ENCODE measurements at regions not wholly inside any gene's neighbourhood (a gene's known extent, or its start where the extent isn't known, plus 50 kb on each side); places are given as distances from the start of the nearest gene placed in this dataset.

- H3K9me3 Mint-ChIP-seq: peaks cover 9% of the 10 kb centered on the region
- no peak overlapping the region for H3K27ac Mint-ChIP-seq
Measured at GRCh38 chr12:28830491-28830890, 318.6 kb upstream of the FAR2 start.

GRCh38 chr12:28844718-28845117 lies 304.4 kb upstream of the FAR2 start:
- Mint-ChIP-seq H3K27ac (no peak overlapping the region), H3K4me1 (no peaks in the 10 kb centered on the region), H3K36me3 (ENCODE audit: low read depth) (no peaks in the 10 kb centered on the region), H3K27me3 (ENCODE audit: low read depth, poor library complexity) (no peaks in the 10 kb centered on the region), H3K9me3 (no peaks in the 10 kb centered on the region), H3K4me3 (no peak overlapping the region)
- DNase-seq: no peak
- no peak for TF ChIP-seq CTCF (IDR thresholded peaks at IDR 0.05)

More at GRCh38 chr12:28830491-28830890, 318.6 kb upstream of the FAR2 start:
- no peaks in the 10 kb centered on the region for H3K27me3 Mint-ChIP-seq (ENCODE audit: low read depth, poor library complexity)
- H3K4me1 Mint-ChIP-seq: peaks cover 12% of the 10 kb centered on the region
- no peak for TF ChIP-seq CTCF (IDR thresholded peaks at IDR 0.05)
- H3K4me3 Mint-ChIP-seq: no peak overlapping the region
- DNase-seq: no peak
- H3K36me3 Mint-ChIP-seq (ENCODE audit: low read depth): no peaks in the 10 kb centered on the region

GRCh38 chr12:28851781-28852180 lies 297.3 kb upstream of the FAR2 start:
- Mint-ChIP-seq H3K4me3 (no peak overlapping the region), H3K9me3 (no peaks in the 10 kb centered on the region), H3K27me3 (ENCODE audit: low read depth, poor library complexity) (no peaks in the 10 kb centered on the region), H3K4me1 (peaks cover 18% of the 10 kb centered on the region), H3K27ac (no peak overlapping the region), H3K36me3 (ENCODE audit: low read depth) (no peaks in the 10 kb centered on the region)
- no peak for TF ChIP-seq CTCF (IDR thresholded peaks at IDR 0.05)
- no peak for DNase-seq

- H3K36me3 Mint-ChIP-seq (ENCODE audit: low read depth): no peaks in the 10 kb centered on the region
- H3K4me1 Mint-ChIP-seq: peaks cover 35% of the 10 kb centered on the region
- H3K9me3 Mint-ChIP-seq: no peaks in the 10 kb centered on the region
- H3K4me3 Mint-ChIP-seq: no peak overlapping the region
- TF ChIP-seq CTCF (IDR thresholded peaks at IDR 0.05): no peak
- peak overlapping the region; percentile 79 for H3K27ac Mint-ChIP-seq
- no peaks in the 10 kb centered on the region for H3K27me3 Mint-ChIP-seq (ENCODE audit: low read depth, poor library complexity)
- DNase-seq: no peak
Measured at GRCh38 chr12:28855761-28856310, 293.2 kb upstream of the FAR2 start.

GRCh38 chr12:28857369-28857768 lies 291.7 kb upstream of the FAR2 start:
- Mint-ChIP-seq H3K36me3 (ENCODE audit: low read depth) (no peaks in the 10 kb centered on the region), H3K9me3 (no peaks in the 10 kb centered on the region), H3K27ac (peak overlapping the region; percentile 59), H3K4me1 (peaks cover 35% of the 10 kb centered on the region), H3K4me3 (no peak overlapping the region), H3K27me3 (ENCODE audit: low read depth, poor library complexity) (no peaks in the 10 kb centered on the region)
- TF ChIP-seq CTCF (IDR thresholded peaks at IDR 0.05): no peak
- DNase-seq: no peak

- Mint-ChIP-seq H3K9me3 (no peaks in the 10 kb centered on the region), H3K27me3 (ENCODE audit: low read depth, poor library complexity) (no peaks in the 10 kb centered on the region), H3K27ac (no peak overlapping the region), H3K36me3 (ENCODE audit: low read depth) (no peaks in the 10 kb centered on the region), H3K4me3 (no peak overlapping the region), H3K4me1 (peaks cover 35% of the 10 kb centered on the region)
- no peak for DNase-seq
- TF ChIP-seq CTCF (IDR thresholded peaks at IDR 0.05): no peak
Measured at GRCh38 chr12:28859551-28859950, 289.5 kb upstream of the FAR2 start.

Data from nephron progenitor cell (in vitro differentiated cells).